GM12873 (cell line): ENCODE measurements at regions not wholly inside any gene's neighbourhood (a gene's known extent, or its start where the extent isn't known, plus 50 kb on each side); places are given as distances from the start of the nearest gene placed in this dataset.

Source experiments
- TF ChIP-seq, protein P1 (sequence below): IDR thresholded peaks from 2 replicates; pipeline ENCODE4 v1.5.1; 2012; ENCODE audit warnings: low read depth, mild to moderate bottlenecking, moderate library complexity, low read length, control low read depth; ENCODE audit not compliant: insufficient read depth; ENCODE audit errors: missing control alignments

DNA sequence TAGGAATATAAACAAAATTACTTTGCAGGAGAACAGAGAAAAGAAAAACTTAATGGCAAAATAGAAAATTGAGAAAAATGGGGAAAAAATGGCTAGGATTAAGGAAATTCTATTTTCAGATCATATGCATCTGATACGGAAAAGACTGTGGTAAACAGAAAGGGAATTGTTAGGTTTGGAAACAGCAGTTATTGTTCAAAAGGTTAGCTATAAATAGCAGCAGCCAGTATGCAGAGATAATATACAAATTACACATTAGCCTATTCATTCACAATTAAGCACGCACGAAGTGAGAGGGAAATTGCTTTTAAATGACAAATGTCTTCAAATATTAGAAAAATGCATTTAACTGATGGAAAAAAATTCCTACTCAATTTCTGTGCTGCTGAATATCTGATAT lies 224.1 kb upstream of the FAM3C start:
- TF ChIP-seq, protein P1, sequence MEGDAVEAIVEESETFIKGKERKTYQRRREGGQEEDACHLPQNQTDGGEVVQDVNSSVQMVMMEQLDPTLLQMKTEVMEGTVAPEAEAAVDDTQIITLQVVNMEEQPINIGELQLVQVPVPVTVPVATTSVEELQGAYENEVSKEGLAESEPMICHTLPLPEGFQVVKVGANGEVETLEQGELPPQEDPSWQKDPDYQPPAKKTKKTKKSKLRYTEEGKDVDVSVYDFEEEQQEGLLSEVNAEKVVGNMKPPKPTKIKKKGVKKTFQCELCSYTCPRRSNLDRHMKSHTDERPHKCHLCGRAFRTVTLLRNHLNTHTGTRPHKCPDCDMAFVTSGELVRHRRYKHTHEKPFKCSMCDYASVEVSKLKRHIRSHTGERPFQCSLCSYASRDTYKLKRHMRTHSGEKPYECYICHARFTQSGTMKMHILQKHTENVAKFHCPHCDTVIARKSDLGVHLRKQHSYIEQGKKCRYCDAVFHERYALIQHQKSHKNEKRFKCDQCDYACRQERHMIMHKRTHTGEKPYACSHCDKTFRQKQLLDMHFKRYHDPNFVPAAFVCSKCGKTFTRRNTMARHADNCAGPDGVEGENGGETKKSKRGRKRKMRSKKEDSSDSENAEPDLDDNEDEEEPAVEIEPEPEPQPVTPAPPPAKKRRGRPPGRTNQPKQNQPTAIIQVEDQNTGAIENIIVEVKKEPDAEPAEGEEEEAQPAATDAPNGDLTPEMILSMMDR: no peak

- TF ChIP-seq, protein P1: no peak
These were observed 222.1 kb upstream of the FAM3C start for GRCh38 chr7:121618182-121618581.

GRCh38 chr7:121610243-121610642 lies 214.1 kb upstream of the FAM3C start:
- TF ChIP-seq, protein P1: no peak

- TF ChIP-seq, protein P1: no peak
These were observed 213.1 kb upstream of the FAM3C start for GRCh38 chr7:121609208-121609607.

DNA sequence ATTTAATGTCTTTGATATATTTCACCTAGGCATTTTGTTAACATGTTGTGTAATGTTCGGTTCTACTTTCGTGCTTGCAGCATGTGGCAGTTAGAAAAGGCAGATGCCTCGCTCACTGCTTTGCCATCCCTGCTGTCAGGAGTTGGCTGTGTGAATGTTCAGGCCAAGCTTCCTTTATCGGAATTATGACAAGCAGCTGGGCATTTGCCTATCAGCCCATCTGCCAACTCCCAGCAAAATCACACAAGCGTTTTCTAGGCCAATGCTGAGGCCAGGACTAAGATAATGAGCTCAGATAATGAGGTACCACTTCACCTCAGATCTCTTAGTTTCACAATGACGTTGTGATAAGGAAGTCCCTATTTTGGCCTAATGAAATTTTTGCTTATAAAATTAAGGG lies 212.7 kb upstream of the FAM3C start:
- TF ChIP-seq, protein P1: no peak

DNA sequence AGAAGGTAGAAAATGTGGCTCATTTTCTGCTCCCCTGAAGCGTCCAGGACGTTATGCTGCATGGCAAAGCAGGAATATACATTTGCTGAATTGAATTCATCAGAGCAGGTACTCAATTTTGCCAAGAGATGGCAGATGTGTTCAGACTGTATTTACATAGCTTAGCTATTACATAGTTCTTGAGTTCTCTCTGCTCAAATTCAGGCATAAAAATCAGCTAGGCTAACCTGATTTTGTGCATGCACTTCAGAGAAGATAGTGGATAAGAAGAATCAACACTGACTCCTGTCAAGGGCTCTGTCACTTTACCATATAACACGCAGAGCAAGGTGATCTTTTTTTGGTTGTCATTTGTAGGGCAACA lies 209.2 kb upstream of the FAM3C start:
- TF ChIP-seq, protein P1: no peak

DNA sequence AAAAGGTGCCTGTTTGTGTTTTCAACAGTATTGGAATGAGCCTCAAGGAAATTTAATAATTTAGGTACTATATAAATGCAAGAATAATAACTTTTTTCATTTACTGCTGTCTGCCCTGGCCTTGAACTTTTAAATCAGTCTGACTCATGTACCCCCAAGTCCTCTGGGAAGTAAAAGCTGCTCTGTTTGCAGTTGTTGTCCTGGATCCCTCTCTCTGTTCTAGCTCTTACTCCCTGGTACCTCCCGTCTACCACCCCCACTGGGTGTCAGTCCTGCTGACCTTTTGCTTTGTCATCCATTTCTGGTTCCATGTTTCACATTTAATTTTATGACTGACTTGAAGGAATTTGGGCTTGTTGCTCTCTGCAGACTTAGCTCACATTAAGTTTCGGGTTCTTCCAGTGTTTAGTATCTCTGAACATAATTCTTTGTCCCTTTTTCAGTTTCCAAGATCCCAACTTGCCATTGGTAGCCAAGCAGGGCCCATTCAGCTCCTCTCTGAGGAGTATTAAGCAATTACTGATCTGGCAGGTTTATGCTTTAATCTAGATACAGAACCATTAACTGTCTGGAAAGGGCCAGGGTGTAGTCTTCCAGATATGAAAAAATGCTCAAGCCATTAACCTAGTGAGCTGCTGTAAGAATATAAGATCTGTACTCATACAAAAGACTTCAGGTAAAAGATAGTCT lies 208.7 kb upstream of the FAM3C start:
- TF ChIP-seq, protein P1: no peak
